GM10266 (cell line): ENCODE measurements at regions not wholly inside any gene's neighbourhood (a gene's known extent, or its start where the extent isn't known, plus 50 kb on each side); places are given as distances from the start of the nearest gene placed in this dataset.

ENCODE experiments used
- DNase-seq: peaks from one replicate; pipeline ENCODE4 v3.0.0; 2012; ENCODE audit errors: extremely low spot score
- CTCF ChIP-seq: IDR thresholded peaks from 2 replicates; pipeline ENCODE4 v1.5.1; 2012; ENCODE audit warnings: mild to moderate bottlenecking, low read depth; ENCODE audit not compliant: control insufficient read depth, insufficient read depth; ENCODE audit errors: missing control alignments

- DNase-seq: no peak
- no peak for TF ChIP-seq CTCF
Measured at GRCh38 chr11:70672991-70673653, 274.8 kb downstream of the CTTN start.

- TF ChIP-seq CTCF: no peak
- DNase-seq: no peak
Measured at GRCh38 chr11:70674605-70675004, 276.3 kb downstream of the CTTN start.

GRCh38 chr11:70675697-70676374, 277.5 kb downstream of the CTTN start:
- DNase-seq: no peak

GRCh38 chr11:70677232-70677916, 279.0 kb downstream of the CTTN start:
- TF ChIP-seq CTCF: no peak

More at GRCh38 chr11:70675697-70676374, 277.5 kb downstream of the CTTN start:
- TF ChIP-seq CTCF: no peak

GRCh38 chr11:70678931-70679900, 280.9 kb downstream of the CTTN start:
- DNase-seq: no peak
- TF ChIP-seq CTCF: no peak

More at GRCh38 chr11:70677232-70677916, 279.0 kb downstream of the CTTN start:
- DNase-seq: no peak

GRCh38 chr11:70680781-70681281, 282.5 kb downstream of the CTTN start:
- no peak for TF ChIP-seq CTCF
- DNase-seq: no peak
